Brain microvascular endothelial cell (primary cell): ENCODE measurements at regions not wholly inside any gene's neighbourhood (a gene's known extent, or its start where the extent isn't known, plus 50 kb on each side); places are given as distances from the start of the nearest gene placed in this dataset.

Source experiments
- DNase-seq: peaks from one replicate; pipeline ENCODE4 v3.0.0-alpha.2; 2020
- H3K27ac ChIP-seq: fragments of 250-450 bp; sonication (Bioruptor Pico); 2 replicates; pipeline ENCODE4 v1.5.1; 2020; ENCODE audit warnings: mild to moderate bottlenecking, moderate library complexity
- H3K27me3 ChIP-seq: fragments of 250-450 bp; sonication (Bioruptor Pico); replicated peaks from 2 replicates; pipeline ENCODE4 v1.5.1; 2020; ENCODE audit warnings: mild to moderate bottlenecking
- H3K36me3 ChIP-seq: fragments of 250-450 bp; sonication (Bioruptor Pico); replicated peaks from 2 replicates; pipeline ENCODE4 v1.5.1; 2020; ENCODE audit warnings: mild to moderate bottlenecking
- H3K4me3 ChIP-seq: 2 replicates; pipeline ENCODE4 v1.5.1; 2011; ENCODE audit warnings: low read depth, mild to moderate bottlenecking, control low read depth, low read length, moderate library complexity
- CTCF ChIP-seq: IDR thresholded peaks from 2 replicates; pipeline ENCODE4 v1.5.1; 2011; ENCODE audit warnings: low read depth, mild to moderate bottlenecking, moderate library complexity, low read length, control low read depth, inconsistent platforms; ENCODE audit errors: missing control alignments
- in situ Hi-C: cut with HindIII; loops from 2 replicates; pipeline ENCODE4 v1.10.0; 2017; ENCODE audit warnings: low sequenced_read_pairs, low pct_ligation_motif_present

- DNase-seq: no peak
- no peak overlapping the region for H3K27ac ChIP-seq
- no peak overlapping the region for H3K4me3 ChIP-seq
- H3K36me3 ChIP-seq: no peaks in the 10 kb centered on the region
- no peak for TF ChIP-seq CTCF
- peaks cover 4% of the 10 kb centered on the region for H3K27me3 ChIP-seq
- in situ Hi-C loops: no loop called here
These were observed 291.7 kb upstream of the ROPN1 start for GRCh38 chr3:124283652-124284023.

- Histone ChIP-seq H3K27ac (no peak overlapping the region), H3K36me3 (no peaks in the 10 kb centered on the region), H3K27me3 (peaks cover 3% of the 10 kb centered on the region), H3K4me3 (no peak overlapping the region)
- in situ Hi-C loops: no loop called here
- no peak for DNase-seq
- no peak for TF ChIP-seq CTCF
These were observed 297.1 kb upstream of the ROPN1 start for GRCh38 chr3:124288996-124289395.

GRCh38 chr3:124291008-124291407 is 299.1 kb upstream of the ROPN1 start:
- Histone ChIP-seq H3K4me3 (no peak overlapping the region), H3K36me3 (no peaks in the 10 kb centered on the region), H3K27me3 (peaks cover 2% of the 10 kb centered on the region), H3K27ac (no peak overlapping the region)
- TF ChIP-seq CTCF: no peak
- no peak for DNase-seq
- in situ Hi-C loops: no loop called here

- Histone ChIP-seq H3K27me3 (peaks cover 2% of the 10 kb centered on the region), H3K4me3 (no peak overlapping the region), H3K27ac (no peak overlapping the region), H3K36me3 (no peaks in the 10 kb centered on the region)
- in situ Hi-C loops: no loop called here
- TF ChIP-seq CTCF: no peak
- DNase-seq: no peak
These were observed 300.4 kb upstream of the ROPN1 start for GRCh38 chr3:124292329-124292728.

GRCh38 chr3:124293584-124293983 is 301.7 kb upstream of the ROPN1 start:
- Histone ChIP-seq H3K27me3 (peaks cover 2% of the 10 kb centered on the region), H3K27ac (no peak overlapping the region), H3K36me3 (no peaks in the 10 kb centered on the region), H3K4me3 (no peak overlapping the region)
- no peak for DNase-seq
- in situ Hi-C loops: no loop called here
- TF ChIP-seq CTCF: no peak

- Histone ChIP-seq H3K4me3 (no peak overlapping the region), H3K27ac (no peak overlapping the region), H3K27me3 (peaks cover 2% of the 10 kb centered on the region), H3K36me3 (no peaks in the 10 kb centered on the region)
- DNase-seq: no peak
- TF ChIP-seq CTCF: no peak
- in situ Hi-C loops: no loop called here
These were observed 303.4 kb upstream of the ROPN1 start for GRCh38 chr3:124295362-124295761.
